ENCODE measurements at regions not wholly inside any gene's neighbourhood (a gene's known extent, or its start where the extent isn't known, plus 50 kb on each side); places are given as distances from the start of the nearest gene placed in this dataset.

DNA sequence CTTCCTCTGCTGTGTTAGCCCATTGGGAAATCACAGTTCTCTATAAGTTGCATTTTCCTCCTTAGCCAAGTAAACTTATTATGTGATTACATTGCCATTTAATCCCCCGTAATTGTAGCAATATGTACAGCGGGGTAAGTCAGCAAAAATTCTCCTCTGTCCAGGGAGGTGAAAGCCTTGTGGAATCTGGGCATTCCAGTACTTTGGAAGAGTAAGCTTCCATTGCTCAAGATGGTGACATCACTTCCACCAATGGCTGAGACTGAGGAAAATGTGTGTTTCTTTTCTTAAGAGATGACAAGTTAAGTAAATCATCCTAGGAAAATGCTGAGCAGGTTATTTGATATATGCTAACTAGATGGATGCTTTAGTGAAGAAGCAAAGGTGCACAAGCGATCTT lies 436.7 kb downstream of the CETN3 start:
- H3K27ac Mint-ChIP-seq (ENCODE audit: unreplicated experiment): no peak overlapping the region
- no peaks in the 10 kb centered on the region for H3K36me3 Mint-ChIP-seq (ENCODE audit: unreplicated experiment)
- no peaks in the 10 kb centered on the region for H3K27me3 Mint-ChIP-seq (ENCODE audit: unreplicated experiment)
- H3K4me3 Mint-ChIP-seq (ENCODE audit: unreplicated experiment): no peak overlapping the region
- no peaks in the 10 kb centered on the region for H3K9me3 Mint-ChIP-seq (ENCODE audit: unreplicated experiment)
- TF ChIP-seq, protein P1, sequence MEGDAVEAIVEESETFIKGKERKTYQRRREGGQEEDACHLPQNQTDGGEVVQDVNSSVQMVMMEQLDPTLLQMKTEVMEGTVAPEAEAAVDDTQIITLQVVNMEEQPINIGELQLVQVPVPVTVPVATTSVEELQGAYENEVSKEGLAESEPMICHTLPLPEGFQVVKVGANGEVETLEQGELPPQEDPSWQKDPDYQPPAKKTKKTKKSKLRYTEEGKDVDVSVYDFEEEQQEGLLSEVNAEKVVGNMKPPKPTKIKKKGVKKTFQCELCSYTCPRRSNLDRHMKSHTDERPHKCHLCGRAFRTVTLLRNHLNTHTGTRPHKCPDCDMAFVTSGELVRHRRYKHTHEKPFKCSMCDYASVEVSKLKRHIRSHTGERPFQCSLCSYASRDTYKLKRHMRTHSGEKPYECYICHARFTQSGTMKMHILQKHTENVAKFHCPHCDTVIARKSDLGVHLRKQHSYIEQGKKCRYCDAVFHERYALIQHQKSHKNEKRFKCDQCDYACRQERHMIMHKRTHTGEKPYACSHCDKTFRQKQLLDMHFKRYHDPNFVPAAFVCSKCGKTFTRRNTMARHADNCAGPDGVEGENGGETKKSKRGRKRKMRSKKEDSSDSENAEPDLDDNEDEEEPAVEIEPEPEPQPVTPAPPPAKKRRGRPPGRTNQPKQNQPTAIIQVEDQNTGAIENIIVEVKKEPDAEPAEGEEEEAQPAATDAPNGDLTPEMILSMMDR (IDR thresholded peaks at IDR 0.05; ENCODE audit: partially characterized antibody, unreplicated experiment): no peak
- H3K4me1 Mint-ChIP-seq (ENCODE audit: low read depth, unreplicated experiment): no peaks in the 10 kb centered on the region
- DNase-seq: no peak

GRCh38 chr5:89968958-89969381 lies 440.6 kb downstream of the CETN3 start:
- Mint-ChIP-seq H3K36me3 (ENCODE audit: unreplicated experiment) (no peaks in the 10 kb centered on the region), H3K27me3 (ENCODE audit: unreplicated experiment) (no peaks in the 10 kb centered on the region), H3K4me3 (ENCODE audit: unreplicated experiment) (no peak overlapping the region), H3K4me1 (ENCODE audit: low read depth, unreplicated experiment) (no peaks in the 10 kb centered on the region), H3K27ac (ENCODE audit: unreplicated experiment) (no peak overlapping the region), H3K9me3 (ENCODE audit: unreplicated experiment) (no peaks in the 10 kb centered on the region)
- no peak for DNase-seq
- TF ChIP-seq, protein P1 (IDR thresholded peaks at IDR 0.05; ENCODE audit: partially characterized antibody, unreplicated experiment): no peak

GRCh38 chr5:89967771-89968444 lies 441.6 kb downstream of the CETN3 start:
- TF ChIP-seq, protein P1 (IDR thresholded peaks at IDR 0.05; ENCODE audit: partially characterized antibody, unreplicated experiment): no peak
- no peak overlapping the region for H3K27ac Mint-ChIP-seq (ENCODE audit: unreplicated experiment)
- no peak overlapping the region for H3K4me3 Mint-ChIP-seq (ENCODE audit: unreplicated experiment)
- no peaks in the 10 kb centered on the region for H3K4me1 Mint-ChIP-seq (ENCODE audit: low read depth, unreplicated experiment)
- H3K9me3 Mint-ChIP-seq (ENCODE audit: unreplicated experiment): no peaks in the 10 kb centered on the region
- H3K27me3 Mint-ChIP-seq (ENCODE audit: unreplicated experiment): no peaks in the 10 kb centered on the region
- no peak for DNase-seq
- H3K36me3 Mint-ChIP-seq (ENCODE audit: unreplicated experiment): no peaks in the 10 kb centered on the region

- no peaks in the 10 kb centered on the region for H3K36me3 Mint-ChIP-seq (ENCODE audit: unreplicated experiment)
Observed at GRCh38 chr5:89956838-89957237, 452.7 kb downstream of the CETN3 start.

GRCh38 chr5:89954916-89955315 lies 454.6 kb downstream of the CETN3 start:
- no peak overlapping the region for H3K4me3 Mint-ChIP-seq (ENCODE audit: unreplicated experiment)
- no peaks in the 10 kb centered on the region for H3K4me1 Mint-ChIP-seq (ENCODE audit: low read depth, unreplicated experiment)
- H3K27ac Mint-ChIP-seq (ENCODE audit: unreplicated experiment): no peak overlapping the region
- no peaks in the 10 kb centered on the region for H3K27me3 Mint-ChIP-seq (ENCODE audit: unreplicated experiment)
- H3K36me3 Mint-ChIP-seq (ENCODE audit: unreplicated experiment): no peaks in the 10 kb centered on the region
- DNase-seq: no peak
- TF ChIP-seq, protein P1 (IDR thresholded peaks at IDR 0.05; ENCODE audit: partially characterized antibody, unreplicated experiment): no peak
- H3K9me3 Mint-ChIP-seq (ENCODE audit: unreplicated experiment): no peaks in the 10 kb centered on the region

More at GRCh38 chr5:89956838-89957237, 452.7 kb downstream of the CETN3 start:
- H3K27me3 Mint-ChIP-seq (ENCODE audit: unreplicated experiment): no peaks in the 10 kb centered on the region
- no peaks in the 10 kb centered on the region for H3K9me3 Mint-ChIP-seq (ENCODE audit: unreplicated experiment)
- DNase-seq: no peak
- no peak overlapping the region for H3K4me3 Mint-ChIP-seq (ENCODE audit: unreplicated experiment)
- peaks cover 4% of the 10 kb centered on the region for H3K4me1 Mint-ChIP-seq (ENCODE audit: low read depth, unreplicated experiment)
- H3K27ac Mint-ChIP-seq (ENCODE audit: unreplicated experiment): no peak overlapping the region
- TF ChIP-seq, protein P1 (IDR thresholded peaks at IDR 0.05; ENCODE audit: partially characterized antibody, unreplicated experiment): no peak
